ENCODE measurements at regions not wholly inside any gene's neighbourhood (a gene's known extent, or its start where the extent isn't known, plus 50 kb on each side); places are given as distances from the start of the nearest gene placed in this dataset.

DNA sequence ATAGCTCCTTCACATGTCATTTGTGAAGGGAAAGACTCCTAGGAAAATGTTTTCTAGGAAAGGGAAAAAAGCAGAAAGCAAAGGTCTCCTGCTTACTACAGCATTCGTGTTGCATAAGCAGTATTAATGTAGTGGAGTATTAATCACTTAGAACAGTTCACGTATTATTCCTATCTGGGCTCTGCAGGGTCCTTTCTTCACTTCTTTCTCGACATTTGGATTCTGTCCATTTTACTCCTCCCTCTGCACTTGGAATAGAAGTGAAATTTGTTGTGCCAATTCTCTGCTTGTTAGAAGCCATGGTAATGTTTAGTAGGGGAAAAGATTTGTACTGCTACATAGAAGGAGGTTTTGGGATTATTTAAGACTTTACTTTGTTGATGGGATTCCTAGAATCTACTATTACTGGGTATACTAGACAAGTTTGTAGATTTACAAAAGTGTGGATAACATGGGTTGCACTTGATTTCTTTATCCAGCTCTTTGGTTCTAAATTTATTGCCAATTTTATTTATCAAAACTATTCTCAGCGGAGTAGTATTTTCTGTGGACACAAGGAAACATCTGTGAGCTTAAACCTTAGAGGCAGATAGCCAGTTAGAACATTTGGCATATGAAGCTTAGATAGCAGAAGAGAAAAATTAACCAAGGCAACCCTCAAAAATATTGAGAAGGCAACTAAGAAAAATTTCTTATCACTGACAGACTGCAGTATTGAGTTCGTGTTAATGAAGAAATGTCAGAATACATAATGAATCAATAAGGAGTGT, 108.4 kb upstream of the ESR1 start:
- peaks cover 8% of the 10 kb centered on the region for H3K4me1 ChIP-seq (ENCODE audit: control insufficient read depth, insufficient read depth, low read length)
- in situ Hi-C loops (cut with MboI), result no loop called here
- CTCF ChIA-PET, result interaction anchor here (0.7 to 1.8 kb wide), 4 partner anchors 9 to 63 kb away, joined by 3 to 12 read pairs (median 4); no protein-coding TSS in a partner anchor

More for the DNA sequence above, 108.4 kb upstream of the ESR1 start:
- TF ChIP-seq SMC3 (IDR thresholded peaks at IDR 0.05; ENCODE audit: borderline replicate concordance, low read length) (no peak), CEBPB (IDR thresholded peaks at IDR 0.05; ENCODE audit: borderline replicate concordance in 1 of 2, low read depth in 2 of 2, low read length in 2 of 2) (no peak), ZBED1 (IDR thresholded peaks at IDR 0.05; ENCODE audit: borderline replicate concordance) (no peak), NR2C2 (IDR thresholded peaks at IDR 0.05; ENCODE audit: borderline replicate concordance, control insufficient read depth, insufficient read length, low read depth) (no peak), CBX3 (IDR thresholded peaks at IDR 0.05; ENCODE audit: borderline replicate concordance, low read depth) (no peak), SIN3A (IDR thresholded peaks at IDR 0.05; ENCODE audit: low read depth, low read length) (no peak), MXI1 (IDR thresholded peaks at IDR 0.05; ENCODE audit: low read depth, low read length) (no peak)
- TF ChIP-seq, protein P1, sequence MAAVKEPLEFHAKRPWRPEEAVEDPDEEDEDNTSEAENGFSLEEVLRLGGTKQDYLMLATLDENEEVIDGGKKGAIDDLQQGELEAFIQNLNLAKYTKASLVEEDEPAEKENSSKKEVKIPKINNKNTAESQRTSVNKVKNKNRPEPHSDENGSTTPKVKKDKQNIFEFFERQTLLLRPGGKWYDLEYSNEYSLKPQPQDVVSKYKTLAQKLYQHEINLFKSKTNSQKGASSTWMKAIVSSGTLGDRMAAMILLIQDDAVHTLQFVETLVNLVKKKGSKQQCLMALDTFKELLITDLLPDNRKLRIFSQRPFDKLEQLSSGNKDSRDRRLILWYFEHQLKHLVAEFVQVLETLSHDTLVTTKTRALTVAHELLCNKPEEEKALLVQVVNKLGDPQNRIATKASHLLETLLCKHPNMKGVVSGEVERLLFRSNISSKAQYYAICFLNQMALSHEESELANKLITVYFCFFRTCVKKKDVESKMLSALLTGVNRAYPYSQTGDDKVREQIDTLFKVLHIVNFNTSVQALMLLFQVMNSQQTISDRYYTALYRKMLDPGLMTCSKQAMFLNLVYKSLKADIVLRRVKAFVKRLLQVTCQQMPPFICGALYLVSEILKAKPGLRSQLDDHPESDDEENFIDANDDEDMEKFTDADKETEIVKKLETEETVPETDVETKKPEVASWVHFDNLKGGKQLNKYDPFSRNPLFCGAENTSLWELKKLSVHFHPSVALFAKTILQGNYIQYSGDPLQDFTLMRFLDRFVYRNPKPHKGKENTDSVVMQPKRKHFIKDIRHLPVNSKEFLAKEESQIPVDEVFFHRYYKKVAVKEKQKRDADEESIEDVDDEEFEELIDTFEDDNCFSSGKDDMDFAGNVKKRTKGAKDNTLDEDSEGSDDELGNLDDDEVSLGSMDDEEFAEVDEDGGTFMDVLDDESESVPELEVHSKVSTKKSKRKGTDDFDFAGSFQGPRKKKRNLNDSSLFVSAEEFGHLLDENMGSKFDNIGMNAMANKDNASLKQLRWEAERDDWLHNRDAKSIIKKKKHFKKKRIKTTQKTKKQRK (IDR thresholded peaks at IDR 0.05; ENCODE audit: low read depth, low read length), result no peak
- TF ChIP-seq, protein P2, sequence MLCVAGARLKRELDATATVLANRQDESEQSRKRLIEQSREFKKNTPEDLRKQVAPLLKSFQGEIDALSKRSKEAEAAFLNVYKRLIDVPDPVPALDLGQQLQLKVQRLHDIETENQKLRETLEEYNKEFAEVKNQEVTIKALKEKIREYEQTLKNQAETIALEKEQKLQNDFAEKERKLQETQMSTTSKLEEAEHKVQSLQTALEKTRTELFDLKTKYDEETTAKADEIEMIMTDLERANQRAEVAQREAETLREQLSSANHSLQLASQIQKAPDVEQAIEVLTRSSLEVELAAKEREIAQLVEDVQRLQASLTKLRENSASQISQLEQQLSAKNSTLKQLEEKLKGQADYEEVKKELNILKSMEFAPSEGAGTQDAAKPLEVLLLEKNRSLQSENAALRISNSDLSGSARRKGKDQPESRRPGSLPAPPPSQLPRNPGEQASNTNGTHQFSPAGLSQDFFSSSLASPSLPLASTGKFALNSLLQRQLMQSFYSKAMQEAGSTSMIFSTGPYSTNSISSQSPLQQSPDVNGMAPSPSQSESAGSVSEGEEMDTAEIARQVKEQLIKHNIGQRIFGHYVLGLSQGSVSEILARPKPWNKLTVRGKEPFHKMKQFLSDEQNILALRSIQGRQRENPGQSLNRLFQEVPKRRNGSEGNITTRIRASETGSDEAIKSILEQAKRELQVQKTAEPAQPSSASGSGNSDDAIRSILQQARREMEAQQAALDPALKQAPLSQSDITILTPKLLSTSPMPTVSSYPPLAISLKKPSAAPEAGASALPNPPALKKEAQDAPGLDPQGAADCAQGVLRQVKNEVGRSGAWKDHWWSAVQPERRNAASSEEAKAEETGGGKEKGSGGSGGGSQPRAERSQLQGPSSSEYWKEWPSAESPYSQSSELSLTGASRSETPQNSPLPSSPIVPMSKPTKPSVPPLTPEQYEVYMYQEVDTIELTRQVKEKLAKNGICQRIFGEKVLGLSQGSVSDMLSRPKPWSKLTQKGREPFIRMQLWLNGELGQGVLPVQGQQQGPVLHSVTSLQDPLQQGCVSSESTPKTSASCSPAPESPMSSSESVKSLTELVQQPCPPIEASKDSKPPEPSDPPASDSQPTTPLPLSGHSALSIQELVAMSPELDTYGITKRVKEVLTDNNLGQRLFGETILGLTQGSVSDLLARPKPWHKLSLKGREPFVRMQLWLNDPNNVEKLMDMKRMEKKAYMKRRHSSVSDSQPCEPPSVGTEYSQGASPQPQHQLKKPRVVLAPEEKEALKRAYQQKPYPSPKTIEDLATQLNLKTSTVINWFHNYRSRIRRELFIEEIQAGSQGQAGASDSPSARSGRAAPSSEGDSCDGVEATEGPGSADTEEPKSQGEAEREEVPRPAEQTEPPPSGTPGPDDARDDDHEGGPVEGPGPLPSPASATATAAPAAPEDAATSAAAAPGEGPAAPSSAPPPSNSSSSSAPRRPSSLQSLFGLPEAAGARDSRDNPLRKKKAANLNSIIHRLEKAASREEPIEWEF (IDR thresholded peaks at IDR 0.05; ENCODE audit: insufficient replicate concordance, low read depth, low read length), result no peak
- Histone ChIP-seq H3K4me3 (no peak overlapping the region), H3K9ac (ENCODE audit: control insufficient read depth, insufficient read depth, low read length) (no peak overlapping the region), H3K4me2 (ENCODE audit: control insufficient read depth, insufficient read depth) (no peak overlapping the region), H3K36me3 (ENCODE audit: control insufficient read depth in 2 of 2, insufficient read depth in 2 of 2, low read length in 1 of 2) (no peaks in the 10 kb centered on the region), H3K27ac (ENCODE audit: control insufficient read depth, insufficient read depth) (no peak overlapping the region), H3K79me2 (ENCODE audit: control insufficient read depth, insufficient read depth, low read length) (no peaks in the 10 kb centered on the region), H3K27me3 (replicated peaks in 1 of 2; ENCODE audit: control insufficient read depth in 2 of 2, insufficient read depth in 2 of 2, low read length in 1 of 2) (no peaks in the 10 kb centered on the region), H3K9me3 (replicated peaks; ENCODE audit: control insufficient read depth, insufficient read depth, low read length) (no peaks in the 10 kb centered on the region; the same call in 2 of the 3 replicates), H2AFZ (ENCODE audit: control insufficient read depth, low read depth, low read length) (no peak overlapping the region), H4K20me1 (ENCODE audit: control insufficient read depth, insufficient read depth) (no peaks in the 10 kb centered on the region)
- WGBS (ENCODE audit: insufficient coverage, insufficient replicate concordance, low lambda C conversion rate, missing lambda C conversion rate), result 44% methylated on average over 5 of the region's 5 CpGs
- no TSS peak for BruUV-seq (replicated peaks)
- DNase-seq (ENCODE audit: low read depth, low spot score) (no peak), FAIRE-seq (no peak), ATAC-seq (no peak)
- ChIA-PET RAD21 (ENCODE audit: unreplicated experiment) (interaction anchor here (1.5 kb wide), 1 partner anchor 8 kb away, joined by 8 read pairs; no protein-coding TSS in a partner anchor), SMC1A (ENCODE audit: uncharacterized antibody, unreplicated experiment) (interaction anchor here (0.8 to 1.9 kb wide), 3 partner anchors 8 to 426 kb away, joined by 4 to 10 read pairs (median 5); no protein-coding TSS in a partner anchor), POLR2A (interaction anchor here (1.2 kb wide), 1 partner anchor 67 kb away, joined by 3 read pairs; no protein-coding TSS in a partner anchor)
- intact Hi-C loops (cut with micrococcal nuclease; ENCODE audit: unreplicated experiment), result no loop called here

Data from GM12878 (cell line).